SKM-1 treated with dmso at 0.1 percent for 144 hours (cell line): ENCODE measurements at regions not wholly inside any gene's neighbourhood (a gene's known extent, or its start where the extent isn't known, plus 50 kb on each side); places are given as distances from the start of the nearest gene placed in this dataset.

ENCODE experiments used
- DNase-seq: peaks from one replicate; lab custom pipeline; 2025; ENCODE audit not compliant: unreplicated experiment; lab: John Stamatoyannopoulos, UW

- no peak for DNase-seq
Observed at GRCh38 chr20:43863821-43864544, 50.7 kb upstream of the TOX2 start.

DNA sequence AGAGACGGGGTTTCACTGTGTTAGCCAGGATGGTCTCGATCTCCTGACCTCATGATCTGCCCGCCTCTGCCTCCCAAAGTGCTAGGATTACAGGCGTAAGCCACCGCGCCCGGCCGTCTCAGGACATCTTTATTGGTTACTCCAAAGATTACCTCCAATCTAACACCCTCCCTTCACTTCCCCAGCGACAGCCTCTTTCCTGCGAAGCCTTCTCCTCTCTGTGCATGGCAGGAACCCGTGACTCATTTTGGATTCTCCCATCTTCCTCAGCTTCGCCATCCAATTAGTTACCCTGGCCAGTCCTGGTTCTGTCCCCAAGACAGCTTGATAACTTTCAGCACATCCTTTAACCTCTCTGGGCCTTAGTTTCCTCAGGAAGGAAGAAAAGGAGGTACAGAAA lies 51.3 kb upstream of the TOX2 start:
- no peak for DNase-seq

- DNase-seq, result no peak
Observed at GRCh38 chr20:43862438-43862837, 52.2 kb upstream of the TOX2 start.

DNA sequence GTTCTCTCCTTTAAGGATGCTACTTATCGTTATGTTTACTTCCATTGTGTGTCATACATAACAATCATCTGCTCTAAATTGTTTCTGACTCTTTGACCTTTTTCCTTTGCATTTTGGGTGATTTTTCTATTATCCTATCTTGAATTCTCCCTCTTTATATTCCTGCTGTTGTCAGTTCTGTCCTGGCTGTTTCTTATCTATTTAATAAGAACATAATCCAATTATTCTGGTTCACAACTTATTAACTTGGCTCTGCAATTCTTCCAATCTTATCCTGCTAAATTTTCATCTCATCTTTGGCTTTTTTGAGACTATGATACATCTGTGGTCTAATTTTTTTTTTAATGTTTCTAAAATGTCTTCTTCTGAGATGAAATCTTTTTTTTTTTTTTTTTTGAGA lies 54.7 kb upstream of the TOX2 start:
- DNase-seq, result no peak

DNA sequence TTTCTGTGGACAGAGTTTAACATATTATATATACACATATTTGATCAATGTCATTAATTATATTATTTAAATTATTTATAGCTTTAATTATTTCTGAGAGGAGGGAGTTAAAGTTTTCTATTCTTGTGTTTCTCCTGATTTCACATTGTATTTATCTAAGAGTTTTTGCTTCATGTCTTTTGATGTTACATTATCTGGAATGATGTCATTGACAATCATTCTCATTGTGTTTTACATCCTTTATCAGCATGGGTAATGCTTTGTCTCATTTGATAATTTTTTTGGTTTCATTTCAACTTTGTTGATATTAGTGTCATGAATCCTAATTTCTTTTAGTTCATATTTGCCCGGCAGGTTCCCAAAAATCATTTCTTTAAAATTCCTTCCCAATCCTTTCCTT lies 56.7 kb upstream of the TOX2 start:
- DNase-seq, result no peak

DNA sequence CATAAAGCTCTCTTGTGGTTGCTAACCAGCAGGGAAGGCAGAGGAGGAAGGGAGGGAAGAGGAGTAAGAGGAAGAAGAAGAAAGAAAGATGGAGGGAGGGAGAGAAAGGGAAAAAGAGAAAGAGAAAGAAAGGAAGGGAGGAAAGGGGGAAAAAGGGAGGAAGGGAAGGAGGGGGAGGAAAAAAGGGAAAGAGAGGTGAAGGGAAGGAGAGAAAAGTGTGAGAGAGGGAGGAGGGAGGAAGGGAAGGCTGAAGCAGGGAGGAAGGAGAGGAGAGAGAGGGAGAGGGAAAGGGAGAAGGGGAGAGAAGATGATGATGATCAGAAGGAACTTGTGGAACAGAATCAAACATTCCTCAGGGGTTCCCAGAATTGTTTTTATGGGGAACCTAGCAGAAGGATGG lies 57.5 kb upstream of the TOX2 start:
- DNase-seq, result no peak

GRCh38 chr20:43855803-43856202 lies 58.8 kb upstream of the TOX2 start:
- no peak for DNase-seq

DNA sequence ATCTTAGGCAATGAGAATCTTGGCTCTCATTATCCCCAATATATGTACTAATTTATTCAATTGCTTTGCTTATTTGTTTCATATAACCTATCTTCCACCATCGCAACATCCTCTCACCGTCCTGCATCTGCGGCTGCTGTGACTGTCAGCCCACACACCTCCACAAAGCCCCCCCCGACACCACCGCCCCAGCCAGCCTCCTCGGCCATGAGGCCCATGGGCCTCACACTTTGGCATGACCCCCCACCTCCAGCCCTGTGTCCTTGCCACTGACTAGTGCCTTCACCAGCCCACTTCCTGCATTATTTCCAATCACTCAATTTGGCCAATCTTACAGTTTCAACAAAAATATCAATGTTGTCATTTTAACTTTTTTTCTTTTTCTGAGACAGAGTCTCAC lies 60.7 kb upstream of the TOX2 start:
- DNase-seq, result no peak

GRCh38 chr20:43853174-43853803 lies 61.4 kb upstream of the TOX2 start:
- no peak for DNase-seq

GRCh38 chr20:43849496-43850186 lies 65.0 kb upstream of the TOX2 start:
- DNase-seq, result no peak

DNA sequence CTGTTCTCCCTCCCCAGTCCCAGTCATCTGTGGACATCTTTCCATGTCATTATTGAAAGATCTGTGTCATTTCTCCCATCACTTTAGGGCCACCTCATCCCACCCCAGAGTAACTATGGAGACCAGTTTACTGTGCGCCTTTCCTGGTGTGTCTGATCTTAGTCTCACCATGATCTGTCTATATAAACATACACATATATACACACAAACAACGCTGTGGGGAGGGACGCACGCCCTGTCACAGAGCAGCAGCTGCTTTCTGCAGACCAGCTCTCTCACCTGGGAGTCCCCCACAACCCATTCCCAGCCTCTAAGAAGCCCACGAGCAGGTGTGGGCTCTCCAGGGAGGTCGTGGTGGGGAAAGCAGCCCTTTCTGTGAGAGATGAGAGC lies 68.1 kb upstream of the TOX2 start:
- DNase-seq, result no peak

DNA sequence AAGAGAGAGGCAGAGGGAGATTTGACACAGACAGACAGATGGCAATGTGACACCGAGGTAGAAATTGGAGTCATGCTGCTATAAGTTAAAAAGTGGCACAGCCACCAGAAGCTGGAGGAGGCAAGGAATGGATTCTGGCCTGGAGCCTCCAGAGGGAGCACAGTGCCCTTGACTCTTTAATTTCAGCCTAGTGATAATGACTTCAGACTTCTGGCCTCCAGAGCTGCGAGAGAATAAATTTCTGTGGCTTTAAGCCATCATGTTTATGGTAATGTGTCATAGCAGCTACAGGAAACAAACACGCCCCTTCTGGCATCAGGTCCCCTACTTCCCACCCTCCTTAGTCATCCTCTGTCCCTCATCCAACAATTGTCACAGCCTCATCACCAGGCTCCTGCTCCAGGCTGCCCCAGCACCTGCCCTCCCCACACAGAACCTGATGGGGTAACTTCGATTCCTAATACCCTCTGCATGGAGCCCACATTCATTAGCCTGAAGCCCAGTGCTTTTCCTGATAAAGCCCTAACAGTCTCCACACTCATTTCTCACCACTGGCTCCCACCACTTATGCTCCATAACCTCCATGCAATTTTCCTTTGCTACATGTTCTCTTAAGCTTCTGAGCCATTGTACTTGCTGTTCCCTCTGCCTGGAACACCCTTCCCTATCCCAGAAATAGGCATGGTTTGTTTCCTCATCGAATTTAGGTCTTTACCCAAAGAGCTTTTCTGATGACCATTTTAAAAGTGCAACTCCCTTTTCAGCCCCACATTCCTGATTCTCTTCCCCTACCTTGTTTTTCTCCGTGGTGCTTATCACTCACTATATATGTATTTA lies 69.7 kb upstream of the TOX2 start:
- no peak for DNase-seq

- no peak for DNase-seq
Observed at GRCh38 chr20:43843965-43844660, 70.5 kb upstream of the TOX2 start.

DNA sequence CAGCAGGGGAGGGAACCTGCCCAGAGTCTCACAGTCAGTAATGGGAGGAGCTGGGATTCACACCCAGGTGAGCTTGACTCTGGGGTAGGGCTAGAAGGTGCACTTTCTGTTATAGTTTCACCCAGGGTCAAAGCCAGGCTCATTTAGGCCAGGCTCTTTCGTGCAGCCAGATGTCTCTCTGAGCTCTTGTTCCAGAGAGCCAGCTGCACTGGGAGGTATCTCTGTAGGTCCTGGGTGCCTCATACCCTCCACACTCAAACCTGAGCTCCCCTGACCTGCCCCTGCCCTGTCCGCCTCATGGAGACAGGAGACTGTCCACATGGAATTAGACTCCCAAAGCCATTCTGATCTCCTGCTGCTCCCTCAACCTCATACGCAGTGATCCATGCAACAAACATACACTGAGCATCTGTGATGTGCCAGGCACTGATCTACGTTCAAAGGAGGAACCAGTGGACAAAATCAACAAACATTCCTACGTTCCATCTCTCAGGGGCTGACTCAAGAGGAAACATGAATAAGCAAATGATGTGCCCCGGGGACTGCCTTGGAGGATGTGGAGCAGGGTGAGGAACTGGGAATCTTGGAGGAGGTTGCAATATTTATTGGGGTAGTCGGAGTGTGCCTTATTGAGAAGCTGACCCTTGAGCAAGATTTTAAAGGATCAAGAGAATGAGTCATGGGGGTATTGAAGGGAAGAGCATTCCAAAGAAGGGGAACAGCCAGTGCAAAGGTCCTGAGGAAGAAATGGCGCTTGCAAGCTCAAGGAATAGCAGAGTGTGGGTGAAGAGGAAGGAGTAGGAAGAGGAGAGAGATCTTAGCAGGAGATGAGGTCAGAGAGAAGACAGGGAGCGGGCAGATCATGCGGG lies 71.3 kb upstream of the TOX2 start:
- no peak for DNase-seq

DNA sequence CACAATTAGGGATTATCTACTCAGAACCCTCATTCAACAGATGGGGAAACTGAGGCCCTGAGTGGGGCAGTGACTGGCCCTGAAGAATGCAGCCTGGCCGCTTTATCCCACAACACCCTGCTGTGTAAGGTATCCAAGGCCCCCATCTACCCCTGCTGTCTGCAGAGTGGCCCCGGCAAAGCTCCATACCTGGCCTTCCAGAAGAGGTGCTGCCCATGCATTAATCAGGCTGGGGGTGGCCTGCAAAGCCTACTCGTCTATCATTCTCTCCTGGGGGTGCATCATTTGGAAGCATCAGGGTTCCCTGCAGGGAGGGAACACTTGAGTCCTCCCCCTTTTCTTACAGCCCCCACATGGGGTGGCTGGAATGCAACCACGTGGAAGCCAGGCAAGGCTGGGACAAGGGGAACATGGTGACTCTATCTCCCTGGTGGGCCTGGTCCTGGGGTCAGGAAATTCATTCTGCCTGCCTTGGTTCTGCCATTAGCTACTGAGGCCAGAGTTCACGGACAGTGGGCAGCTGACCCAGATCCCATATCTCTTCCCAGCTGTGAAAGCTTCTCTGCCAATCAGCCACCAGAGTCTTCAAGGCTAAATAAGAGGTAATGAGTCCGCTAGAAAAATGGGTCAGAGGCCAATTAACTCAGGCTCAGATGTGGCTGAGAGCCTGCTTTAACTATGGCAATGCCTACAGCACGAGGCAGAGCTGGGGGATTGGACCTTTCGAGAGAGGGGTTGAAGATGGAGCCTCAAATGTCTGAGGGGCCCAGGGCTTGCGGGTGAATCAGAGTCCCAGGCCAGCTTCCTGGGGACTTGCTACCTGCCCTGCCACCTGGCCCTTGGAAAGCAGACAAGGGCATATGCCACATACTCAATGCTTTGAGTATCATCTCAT lies 72.3 kb upstream of the TOX2 start:
- no peak for DNase-seq

DNA sequence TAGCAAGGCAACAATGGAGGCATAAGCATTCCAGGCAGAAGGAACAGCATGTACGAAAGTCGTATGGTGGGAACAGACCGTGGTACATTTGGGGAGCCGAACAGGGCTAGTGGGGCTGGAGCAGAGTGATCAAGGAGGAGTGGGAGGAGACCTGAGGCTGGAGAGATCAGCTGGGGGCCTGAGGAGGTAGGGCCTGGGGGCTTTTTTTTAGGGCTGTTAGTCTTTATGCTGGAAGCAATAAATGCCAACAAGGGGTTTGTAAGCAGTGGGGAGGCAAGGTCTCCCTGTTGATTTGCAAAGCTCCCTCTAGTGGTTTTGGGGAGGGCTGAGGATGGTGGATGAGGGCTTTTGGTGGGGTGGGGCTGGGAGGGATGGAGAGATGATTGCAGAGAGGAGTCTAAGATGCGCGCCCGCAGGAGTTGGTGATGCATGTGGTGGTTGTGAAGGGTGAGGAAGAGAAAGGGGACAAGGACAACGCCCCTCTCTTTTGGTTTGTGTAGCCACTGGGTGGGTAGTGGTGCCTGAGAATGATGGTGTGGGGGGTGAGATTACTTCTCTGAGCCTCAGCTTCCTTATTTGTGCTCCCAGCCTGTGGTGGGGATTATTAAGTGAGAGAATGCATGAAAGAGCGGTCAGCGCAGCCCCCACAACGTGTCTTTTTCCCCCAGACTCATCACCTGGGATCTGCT lies 74.1 kb upstream of the TOX2 start:
- peak; percentile 27 for DNase-seq

DNA sequence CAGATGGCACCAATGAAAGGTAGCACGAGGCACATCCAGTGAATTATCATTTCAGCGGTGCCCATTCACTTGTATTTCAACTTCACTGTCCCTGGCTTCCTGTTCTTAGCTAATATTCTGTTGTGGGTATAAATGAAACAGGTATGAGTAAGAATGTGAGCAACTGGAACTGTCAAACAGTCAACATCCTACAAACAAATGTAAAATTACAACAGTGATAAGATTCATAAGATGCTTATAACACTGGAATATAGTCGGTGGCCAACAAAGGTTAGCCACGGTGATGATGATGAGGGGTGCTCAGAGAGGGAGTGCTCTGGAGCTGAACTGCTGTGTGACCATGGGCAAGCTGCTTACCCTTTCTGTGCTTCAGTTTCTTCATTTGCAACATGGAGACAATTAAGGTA lies 74.9 kb upstream of the TOX2 start:
- no peak for DNase-seq

GRCh38 chr20:43838703-43839060 lies 76.0 kb upstream of the TOX2 start:
- DNase-seq, result no peak
